ENCODE measurements at regions not wholly inside any gene's neighbourhood (a gene's known extent, or its start where the extent isn't known, plus 50 kb on each side); places are given as distances from the start of the nearest gene placed in this dataset.

DNA sequence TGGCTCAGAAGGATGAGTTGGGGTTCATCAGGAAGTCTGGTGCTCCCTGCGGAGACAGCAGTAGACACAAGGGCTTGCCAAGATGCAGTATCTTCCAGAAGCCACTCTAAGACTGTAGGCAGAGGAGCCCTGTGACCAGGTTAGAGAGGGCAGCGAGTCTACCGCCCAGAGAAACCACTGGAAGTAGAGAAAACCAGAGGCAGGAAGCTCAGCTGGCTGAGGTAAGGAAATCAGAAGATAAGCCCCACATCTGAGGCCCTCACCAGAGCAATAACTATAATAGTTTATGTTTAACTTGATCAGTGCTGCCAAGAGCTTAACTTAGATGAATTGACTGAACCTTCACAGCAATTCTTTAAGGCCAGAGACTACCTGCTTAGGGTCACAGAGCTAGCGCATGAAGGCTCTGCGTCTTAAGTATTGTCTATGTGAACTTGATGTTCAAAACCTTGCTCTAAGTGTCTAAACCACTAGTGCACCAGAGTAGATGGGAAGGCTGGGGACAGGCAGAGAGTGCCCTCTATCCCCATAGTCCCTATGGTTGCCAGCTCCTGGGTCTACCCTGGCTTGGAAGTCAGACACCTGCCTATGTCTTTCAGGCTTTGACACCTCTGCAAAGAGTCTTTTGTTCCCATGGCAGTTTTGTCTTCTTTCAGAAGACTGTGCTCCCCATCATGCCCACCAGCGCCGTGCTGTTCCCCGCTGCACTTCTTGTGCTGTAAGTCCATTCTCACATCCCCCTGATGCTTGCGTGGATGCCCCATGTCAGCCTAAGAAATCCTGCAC is 228.2 kb upstream of the KLF4 start:
- Histone ChIP-seq H3K4me3 (ENCODE audit: low read length) (no peak overlapping the region), H3K27me3 (ENCODE audit: low read length) (no peaks in the 10 kb centered on the region), H3K4me1 (ENCODE audit: insufficient read depth, low read length) (peaks cover 1% of the 10 kb centered on the region), H3K9ac (ENCODE audit: low read length) (no peak overlapping the region), H2AFZ (ENCODE audit: low read length) (no peak overlapping the region), H3F3A (ENCODE audit: low read length, unreplicated experiment) (no peaks in the 10 kb centered on the region), H3K4me2 (ENCODE audit: low read length) (no peak overlapping the region), H3K27ac (ENCODE audit: low read length) (no peak overlapping the region), H3K9me2 (replicated peaks; ENCODE audit: low read length) (no peaks in the 10 kb centered on the region), H4K20me1 (ENCODE audit: low read length) (no peaks in the 10 kb centered on the region), H3K79me2 (ENCODE audit: low read length) (no peaks in the 10 kb centered on the region), H3K9me3 (ENCODE audit: low read length) (no peaks in the 10 kb centered on the region), H3K36me3 (ENCODE audit: low read depth, low read length) (no peaks in the 10 kb centered on the region)
- TF ChIP-seq EZH2phosphoT487 (IDR thresholded peaks at IDR 0.05; ENCODE audit: borderline replicate concordance, low read length) (no peak), EZH2 (IDR thresholded peaks at IDR 0.05; ENCODE audit: low read length, unreplicated experiment) (no peak)
- TF ChIP-seq, protein P1, sequence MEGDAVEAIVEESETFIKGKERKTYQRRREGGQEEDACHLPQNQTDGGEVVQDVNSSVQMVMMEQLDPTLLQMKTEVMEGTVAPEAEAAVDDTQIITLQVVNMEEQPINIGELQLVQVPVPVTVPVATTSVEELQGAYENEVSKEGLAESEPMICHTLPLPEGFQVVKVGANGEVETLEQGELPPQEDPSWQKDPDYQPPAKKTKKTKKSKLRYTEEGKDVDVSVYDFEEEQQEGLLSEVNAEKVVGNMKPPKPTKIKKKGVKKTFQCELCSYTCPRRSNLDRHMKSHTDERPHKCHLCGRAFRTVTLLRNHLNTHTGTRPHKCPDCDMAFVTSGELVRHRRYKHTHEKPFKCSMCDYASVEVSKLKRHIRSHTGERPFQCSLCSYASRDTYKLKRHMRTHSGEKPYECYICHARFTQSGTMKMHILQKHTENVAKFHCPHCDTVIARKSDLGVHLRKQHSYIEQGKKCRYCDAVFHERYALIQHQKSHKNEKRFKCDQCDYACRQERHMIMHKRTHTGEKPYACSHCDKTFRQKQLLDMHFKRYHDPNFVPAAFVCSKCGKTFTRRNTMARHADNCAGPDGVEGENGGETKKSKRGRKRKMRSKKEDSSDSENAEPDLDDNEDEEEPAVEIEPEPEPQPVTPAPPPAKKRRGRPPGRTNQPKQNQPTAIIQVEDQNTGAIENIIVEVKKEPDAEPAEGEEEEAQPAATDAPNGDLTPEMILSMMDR (conservative IDR thresholded peaks at IDR 0.05; ENCODE audit: low read depth, low read length) = no peak
- intact Hi-C loops (cut with micrococcal nuclease) = no loop called here
- DNase-seq = no peak
- no peak for ATAC-seq
- ChIA-PET CTCF (no interaction called here), POLR2A (ENCODE audit: unreplicated experiment) (no interaction called here)
- BruUV-seq (replicated peaks) = no TSS peak

DNA sequence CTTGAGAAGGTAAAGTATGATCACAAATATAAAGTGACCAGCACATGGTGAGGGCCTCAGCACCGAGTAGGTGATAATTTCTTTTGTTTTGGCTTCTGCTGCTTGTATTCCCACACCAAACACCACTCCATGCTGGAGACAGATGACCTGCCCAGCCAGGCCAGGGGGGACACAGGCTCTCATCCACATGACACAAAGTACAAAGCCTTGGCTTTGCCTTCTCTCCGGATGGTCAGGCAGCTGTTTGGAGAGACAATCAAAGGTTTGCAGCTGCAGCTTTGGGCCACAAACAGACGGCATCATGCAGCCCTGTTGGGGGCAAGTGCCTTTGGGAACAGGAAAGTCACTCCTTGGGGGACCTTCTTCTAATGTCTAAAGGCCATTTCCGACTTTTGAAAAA is 226.2 kb upstream of the KLF4 start:
- Histone ChIP-seq H4K20me1 (ENCODE audit: low read length) (no peaks in the 10 kb centered on the region), H3K27ac (ENCODE audit: low read length) (no peak overlapping the region), H3K36me3 (ENCODE audit: low read depth, low read length) (no peaks in the 10 kb centered on the region), H3K27me3 (ENCODE audit: low read length) (no peaks in the 10 kb centered on the region), H3K79me2 (ENCODE audit: low read length) (no peaks in the 10 kb centered on the region), H3K9ac (ENCODE audit: low read length) (no peak overlapping the region), H3F3A (ENCODE audit: low read length, unreplicated experiment) (peaks cover 3% of the 10 kb centered on the region), H3K9me2 (replicated peaks; ENCODE audit: low read length) (no peaks in the 10 kb centered on the region), H3K4me3 (ENCODE audit: low read length) (no peak overlapping the region), H3K9me3 (ENCODE audit: low read length) (no peaks in the 10 kb centered on the region), H3K4me2 (ENCODE audit: low read length) (no peak overlapping the region), H2AFZ (ENCODE audit: low read length) (no peak overlapping the region), H3K4me1 (ENCODE audit: insufficient read depth, low read length) (peaks cover 20% of the 10 kb centered on the region)
- TF ChIP-seq EZH2 (IDR thresholded peaks at IDR 0.05; ENCODE audit: low read length, unreplicated experiment) (no peak), EZH2phosphoT487 (IDR thresholded peaks at IDR 0.05; ENCODE audit: borderline replicate concordance, low read length) (no peak)
- TF ChIP-seq, protein P1 (conservative IDR thresholded peaks at IDR 0.05; ENCODE audit: low read depth, low read length) = no peak
- DNase-seq (no peak), ATAC-seq (no peak)
- ChIA-PET CTCF (no interaction called here), POLR2A (ENCODE audit: unreplicated experiment) (no interaction called here)
- no TSS peak for BruUV-seq (replicated peaks)
- intact Hi-C loops (cut with micrococcal nuclease) = no loop called here

DNA sequence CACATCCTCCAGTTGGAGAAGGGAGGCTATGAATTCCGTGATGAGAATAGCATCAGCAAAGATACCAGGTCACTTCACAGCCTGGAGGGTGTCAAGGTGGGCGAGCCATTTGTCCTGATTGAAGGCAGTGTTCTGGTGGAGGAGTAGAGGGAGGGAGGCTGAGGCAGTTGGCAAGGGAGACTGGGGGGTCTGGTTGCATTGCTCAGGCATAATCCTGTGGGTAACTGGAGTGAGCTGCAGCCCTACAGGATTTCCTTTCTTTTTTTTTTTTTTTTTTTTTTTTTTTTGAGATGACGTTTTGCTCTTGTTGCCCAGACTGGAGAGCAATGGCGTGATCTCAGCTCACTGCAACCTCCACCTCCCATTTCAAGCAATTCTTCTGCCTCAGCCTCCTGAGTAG is 223.9 kb upstream of the KLF4 start:
- Histone ChIP-seq H3K9me3 (ENCODE audit: low read length) (no peaks in the 10 kb centered on the region), H4K20me1 (ENCODE audit: low read length) (no peaks in the 10 kb centered on the region), H3K9ac (ENCODE audit: low read length) (no peak overlapping the region), H2AFZ (ENCODE audit: low read length) (no peak overlapping the region), H3K4me3 (ENCODE audit: low read length) (no peak overlapping the region), H3K9me2 (replicated peaks; ENCODE audit: low read length) (no peaks in the 10 kb centered on the region), H3K27ac (ENCODE audit: low read length) (no peak overlapping the region), H3K27me3 (ENCODE audit: low read length) (no peaks in the 10 kb centered on the region), H3K36me3 (ENCODE audit: low read depth, low read length) (no peaks in the 10 kb centered on the region), H3K4me1 (ENCODE audit: insufficient read depth, low read length) (peaks cover 29% of the 10 kb centered on the region), H3K79me2 (ENCODE audit: low read length) (no peaks in the 10 kb centered on the region), H3K4me2 (ENCODE audit: low read length) (no peak overlapping the region), H3F3A (ENCODE audit: low read length, unreplicated experiment) (peaks cover 3% of the 10 kb centered on the region)
- CTCF ChIA-PET = interaction anchor here (0.6 kb wide), 1 partner anchor 122 kb away, joined by 6 read pairs; no protein-coding TSS in a partner anchor
- TF ChIP-seq, protein P1 (conservative IDR thresholded peaks at IDR 0.05; ENCODE audit: low read depth, low read length) = no peak
- no peak for TF ChIP-seq EZH2 (IDR thresholded peaks at IDR 0.05; ENCODE audit: low read length, unreplicated experiment)
- no peak for TF ChIP-seq EZH2phosphoT487 (IDR thresholded peaks at IDR 0.05; ENCODE audit: borderline replicate concordance, low read length)
- BruUV-seq (replicated peaks) = no TSS peak
- POLR2A ChIA-PET (ENCODE audit: unreplicated experiment) = no interaction called here
- no peak for DNase-seq
- ATAC-seq = no peak
- intact Hi-C loops (cut with micrococcal nuclease) = no loop called here
